ENCODE measurements at regions not wholly inside any gene's neighbourhood (a gene's known extent, or its start where the extent isn't known, plus 50 kb on each side); places are given as distances from the start of the nearest gene placed in this dataset.
A peak's percentile ranks its signal among the peaks of the same experiment; 100 is the strongest.
"Not testable (repeated sequence)": the region's sequence is repeated elsewhere in the genome, so short reads cannot be mapped to it uniquely, and the experiment has no call there.

- DNase-seq: no peak
Measured at GRCh38 chr5:60517094-60517694, 182.8 kb downstream of the DEPDC1B start.

DNA sequence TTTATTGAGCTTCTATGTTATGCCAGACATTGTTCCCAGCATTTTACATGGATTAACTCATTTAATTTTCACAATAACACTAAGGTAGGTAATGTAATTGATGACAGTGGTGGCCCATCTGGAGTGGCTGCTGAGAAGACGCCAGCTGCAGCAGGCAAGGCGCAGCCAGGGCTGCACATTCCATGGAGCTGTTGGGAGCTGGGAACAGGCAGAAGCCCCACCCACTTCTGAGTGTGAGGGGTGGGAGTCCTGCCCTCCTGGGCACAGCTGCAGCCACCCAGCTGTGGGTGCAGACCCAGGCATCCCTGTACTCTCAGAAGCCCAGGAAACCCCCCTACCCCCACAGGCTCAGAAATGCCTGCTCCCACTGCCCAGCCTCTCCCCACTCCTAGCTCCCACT lies 183.3 kb downstream of the DEPDC1B start:
- DNase-seq: no peak

DNA sequence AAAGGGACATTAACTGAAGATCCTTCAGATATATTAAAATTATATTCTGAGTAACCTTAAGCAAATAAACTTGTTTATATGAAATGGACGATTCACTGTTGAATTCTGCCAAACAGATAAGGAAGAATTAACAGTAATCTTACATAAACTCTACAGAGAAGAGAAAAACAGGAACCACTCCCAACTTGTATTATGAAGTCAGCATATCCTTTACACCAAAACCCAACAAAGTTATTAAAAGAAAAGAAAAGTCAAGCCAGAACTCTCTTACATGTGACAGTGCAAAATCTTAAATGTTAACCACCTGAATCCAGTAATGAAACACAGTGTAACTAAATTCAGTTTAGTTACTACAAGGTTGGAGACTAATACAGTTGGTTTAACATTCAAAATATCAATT lies 185.8 kb downstream of the DEPDC1B start:
- no peak for DNase-seq

DNA sequence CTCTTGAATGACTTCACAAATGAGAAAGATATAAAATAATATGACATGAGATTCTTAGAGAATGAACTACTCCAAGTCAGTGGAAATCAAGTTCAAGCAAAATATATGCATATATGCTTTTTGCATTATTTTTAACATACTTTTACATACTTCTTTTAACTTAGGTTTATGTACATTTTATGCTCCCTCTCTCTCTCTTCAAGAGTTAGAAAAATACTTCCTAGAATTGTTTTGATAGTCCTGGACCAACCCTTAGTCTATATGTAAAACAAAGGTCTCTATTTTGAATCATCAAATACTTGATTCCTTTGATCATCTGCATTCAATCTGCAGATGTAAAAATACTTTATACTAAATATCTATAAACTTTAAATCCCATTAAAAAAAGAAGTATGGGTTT lies 187.8 kb downstream of the DEPDC1B start:
- no peak for DNase-seq

- no peak for DNase-seq
Measured at GRCh38 chr5:60510663-60511062, 189.3 kb downstream of the DEPDC1B start.

GRCh38 chr5:60510049-60510448 lies 189.9 kb downstream of the DEPDC1B start:
- DNase-seq: no peak

DNA sequence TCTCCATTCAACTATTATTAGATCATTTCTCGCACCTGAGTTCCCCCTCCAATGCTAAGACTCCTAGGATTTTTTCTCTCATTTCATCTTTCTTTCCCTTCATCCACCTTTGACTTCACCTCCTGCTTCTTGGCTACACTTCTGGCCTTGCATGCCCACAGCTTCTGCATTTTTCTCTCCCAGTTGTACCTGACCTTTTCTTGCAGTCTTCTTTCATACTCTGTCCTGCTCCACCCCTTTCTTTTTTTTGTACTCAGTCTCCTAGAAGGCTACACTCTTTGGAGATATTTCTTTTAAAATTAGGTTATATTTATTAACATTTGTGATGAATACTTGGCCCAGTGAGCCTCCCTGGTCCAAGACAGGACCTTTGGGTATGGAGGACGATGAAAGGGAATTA lies 190.4 kb downstream of the DEPDC1B start:
- DNase-seq: no peak

- DNase-seq: no peak
Measured at GRCh38 chr5:60507687-60508086, 192.3 kb downstream of the DEPDC1B start.

- DNase-seq: no peak
Measured at GRCh38 chr5:60505373-60506171, 194.4 kb downstream of the DEPDC1B start.

GRCh38 chr5:60504342-60504741 lies 195.6 kb downstream of the DEPDC1B start:
- no peak for DNase-seq

GRCh38 chr5:60503771-60504170 lies 196.2 kb downstream of the DEPDC1B start:
- DNase-seq: no peak

DNA sequence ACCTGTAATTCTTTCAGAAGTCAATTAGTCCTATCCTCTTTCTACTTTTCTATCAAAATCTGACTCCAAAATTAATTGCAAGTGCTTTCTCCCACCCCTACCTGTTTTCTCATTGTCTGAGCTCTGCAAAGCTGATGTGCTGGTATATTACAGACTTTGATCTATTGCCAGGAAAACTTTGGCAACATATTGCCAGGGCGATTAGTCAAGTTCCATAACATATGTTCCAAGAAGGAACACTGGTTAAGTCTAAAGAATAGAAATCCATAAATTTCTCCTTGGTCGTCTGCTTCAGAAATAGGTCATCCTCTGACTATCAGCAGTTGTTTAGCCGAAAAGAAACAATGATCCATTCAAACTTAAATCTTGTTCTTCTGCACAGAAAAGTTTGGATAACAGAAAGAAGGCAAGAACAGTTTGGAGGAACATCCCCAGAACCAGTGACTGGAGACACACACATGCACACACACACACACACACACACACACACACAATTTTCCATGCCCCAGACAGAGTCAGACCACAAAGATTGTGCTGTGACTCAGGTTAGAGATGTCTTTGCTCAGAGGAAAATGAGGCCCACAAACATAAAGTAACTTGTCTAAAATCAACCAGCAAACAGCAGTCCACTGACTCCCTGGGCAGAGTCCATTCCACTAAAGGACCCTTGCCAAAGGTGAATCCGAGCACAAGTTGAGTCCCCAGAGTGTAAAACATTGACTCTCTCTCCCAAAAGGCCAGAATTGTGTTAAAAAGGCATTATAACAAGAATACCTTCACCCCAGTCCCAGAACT lies 202.1 kb downstream of the DEPDC1B start:
- no peak for DNase-seq

DNA sequence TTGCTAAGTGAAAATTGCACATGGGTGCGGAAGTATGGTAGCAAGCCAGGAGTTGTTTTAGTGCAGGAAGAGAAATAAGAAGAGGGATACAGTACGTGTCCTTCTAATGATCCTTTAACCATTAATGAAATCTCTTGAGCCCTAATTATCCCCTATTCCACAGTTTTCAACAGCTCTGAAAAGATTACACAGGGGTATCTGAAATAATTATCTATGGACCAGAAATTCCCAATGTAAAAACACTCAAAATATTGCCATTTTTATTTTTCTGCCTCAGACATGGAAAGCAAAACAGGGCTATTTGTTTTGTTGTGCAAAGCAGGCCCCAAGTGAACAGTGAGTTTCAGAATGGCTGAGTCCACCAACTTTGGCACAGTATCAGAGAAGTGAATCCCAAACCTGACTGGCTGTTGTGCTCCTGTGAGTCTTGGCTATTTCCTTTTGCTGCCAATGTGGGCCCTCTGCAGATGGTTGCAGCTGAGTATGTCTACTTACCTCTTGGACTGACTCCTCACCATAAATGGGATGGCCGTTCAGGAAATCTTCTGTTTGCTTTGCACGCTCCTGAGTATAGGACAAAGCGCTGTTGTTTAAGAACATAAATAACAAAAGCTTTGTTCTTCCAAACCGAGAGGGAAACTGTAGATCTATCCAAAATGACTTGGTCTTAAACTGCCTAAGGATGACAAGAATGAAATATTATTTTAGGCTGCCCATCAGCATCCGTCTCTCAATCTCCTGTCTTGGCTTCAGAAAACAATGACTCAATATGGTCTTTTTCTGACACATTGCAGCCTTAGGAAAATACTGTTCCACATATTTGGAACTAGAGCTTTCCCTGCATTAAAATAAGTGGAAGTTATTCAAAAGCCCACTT lies 204.1 kb downstream of the DEPDC1B start:
- DNase-seq: no peak

DNA sequence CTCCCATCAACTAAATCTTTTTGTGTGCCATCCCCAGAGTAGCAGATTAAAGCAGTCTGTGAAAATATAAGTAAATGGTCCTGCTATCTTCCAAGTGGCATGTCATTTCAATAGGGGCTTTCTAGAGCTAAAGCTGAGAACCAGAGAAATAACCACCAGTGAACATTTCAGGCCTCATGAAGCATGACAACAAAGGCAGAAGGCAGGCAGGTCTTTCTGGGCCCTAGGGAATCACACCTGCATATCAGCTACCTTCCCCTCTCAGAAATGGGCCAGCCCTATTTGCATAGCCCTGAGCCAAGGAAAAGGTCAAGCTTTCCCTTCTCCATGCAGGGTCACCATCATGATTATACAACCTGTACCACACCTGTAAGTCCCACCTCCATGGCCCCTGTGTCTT lies 205.3 kb downstream of the DEPDC1B start:
- DNase-seq: no peak

DNA sequence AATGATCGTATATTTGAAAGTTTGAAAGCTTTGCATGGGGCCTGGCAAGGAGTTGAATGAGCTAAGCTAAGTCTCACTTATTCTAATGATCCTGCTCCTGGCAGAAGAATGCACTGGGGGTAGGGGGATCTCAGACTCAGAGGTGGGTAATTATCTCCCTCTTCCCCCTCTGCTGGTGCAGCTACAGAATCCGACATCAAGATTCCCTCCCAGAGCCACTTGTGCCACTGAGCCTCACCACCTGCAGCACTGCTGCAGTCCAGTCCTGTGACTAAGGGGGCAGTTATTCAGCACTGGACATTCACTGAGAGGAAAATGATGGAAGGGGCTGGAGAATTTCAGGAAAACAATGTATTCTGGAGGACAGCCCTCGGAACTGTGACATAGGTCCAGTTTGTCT lies 205.8 kb downstream of the DEPDC1B start:
- no peak for DNase-seq

DNA sequence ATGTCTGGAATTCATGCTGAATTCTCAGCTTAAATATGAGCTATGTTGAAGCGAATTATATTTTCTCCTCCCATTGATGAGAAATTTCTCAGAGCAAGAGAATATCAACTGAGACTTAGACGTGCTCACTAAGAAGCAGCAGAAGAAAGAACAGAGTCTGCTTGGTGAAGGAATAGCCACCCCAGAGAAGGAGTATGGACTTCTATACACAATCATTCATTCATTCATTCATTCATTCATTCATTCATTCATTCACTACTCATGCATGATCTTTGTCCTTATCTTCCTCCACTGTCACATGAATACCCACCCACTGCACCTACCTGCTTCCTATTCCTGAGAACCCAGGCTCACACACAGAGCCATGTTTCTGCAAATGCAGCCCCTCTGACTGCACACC lies 206.6 kb downstream of the DEPDC1B start:
- no peak for DNase-seq

- DNase-seq: peak; percentile 42
Measured at GRCh38 chr5:60492958-60493357, 207.0 kb downstream of the DEPDC1B start.

DNA sequence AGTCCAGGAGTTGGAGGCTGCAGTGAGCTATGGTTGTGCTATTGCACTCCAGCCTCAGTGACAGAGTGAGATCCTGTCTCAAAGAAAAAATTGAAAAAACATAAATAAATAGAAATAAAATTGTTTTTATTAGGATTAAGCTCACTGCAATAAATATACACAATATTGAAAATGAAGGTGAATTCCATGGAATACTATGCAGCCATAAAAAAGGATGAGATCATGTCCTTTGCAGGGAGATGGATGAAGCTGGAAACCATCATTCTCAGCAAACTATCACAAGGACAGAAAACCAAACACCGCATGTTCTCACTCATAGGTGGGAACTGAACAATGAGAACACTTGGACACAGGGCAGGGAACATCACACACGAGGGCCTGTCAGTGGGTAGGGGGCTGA lies 207.6 kb downstream of the DEPDC1B start:
- not testable (repeated sequence) for DNase-seq

DNA sequence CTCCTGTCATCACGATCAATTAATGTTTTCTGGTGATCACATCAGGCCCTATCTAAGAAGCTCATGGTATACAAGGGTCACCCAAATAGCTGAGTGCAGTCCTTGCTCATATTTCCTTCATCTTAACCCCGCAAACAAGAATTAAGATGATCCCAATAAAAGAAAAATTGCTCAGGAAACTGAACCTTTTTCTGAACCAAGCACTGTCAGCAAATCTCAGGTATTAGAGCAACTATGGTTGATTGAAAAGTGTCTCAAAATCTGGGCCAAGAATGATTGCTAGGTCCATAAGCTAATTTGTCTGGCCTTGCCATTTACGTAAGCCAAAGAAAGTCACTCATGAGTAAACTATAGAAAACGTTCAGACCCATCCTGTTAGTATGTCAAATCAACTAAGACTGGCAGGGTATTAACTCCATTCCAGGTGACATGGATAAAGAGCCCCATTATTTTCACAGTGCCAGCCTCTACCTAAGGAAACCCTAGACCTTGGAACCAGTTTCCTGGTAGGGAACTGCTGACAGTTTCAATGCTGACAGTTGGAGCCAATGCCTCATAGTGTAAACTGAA lies 209.3 kb downstream of the DEPDC1B start:
- no peak for DNase-seq

DNA sequence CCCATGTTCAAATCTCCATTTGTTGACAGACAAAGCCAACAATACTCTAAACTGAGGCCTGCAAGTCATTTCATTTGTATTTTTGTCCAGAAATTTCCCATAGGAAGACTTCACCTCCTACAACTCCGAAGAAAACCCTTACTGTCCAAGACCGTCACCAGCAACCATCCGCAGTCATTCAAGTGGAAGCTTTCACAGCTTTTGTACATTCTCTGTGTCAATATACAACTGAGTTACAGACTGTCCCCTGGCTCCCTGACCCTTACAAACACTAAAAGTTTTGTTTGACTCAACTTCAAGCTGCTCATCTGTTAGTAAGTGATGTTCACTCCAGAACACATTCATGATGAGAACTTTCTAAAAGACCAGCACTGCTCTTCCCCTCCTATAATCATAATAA lies 210.1 kb downstream of the DEPDC1B start:
- no peak for DNase-seq

DNA sequence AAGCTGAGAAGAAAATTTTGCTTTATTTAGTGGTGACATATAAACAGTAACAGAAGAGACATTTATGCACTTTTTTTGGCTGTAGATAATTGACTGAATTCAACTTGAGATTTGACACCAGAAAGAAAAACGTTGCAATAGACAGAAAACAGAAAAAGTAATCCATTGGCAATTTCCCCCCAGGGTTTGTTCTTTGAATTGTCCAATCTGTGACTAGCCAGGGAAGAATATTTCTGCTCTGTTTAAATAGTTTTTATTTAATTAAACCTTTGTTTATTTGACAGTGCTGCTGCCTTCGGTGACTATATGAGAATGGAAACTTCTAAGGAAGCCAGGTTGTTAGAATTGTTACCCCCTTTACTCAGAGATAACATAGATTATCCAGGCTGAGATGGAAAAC lies 210.6 kb downstream of the DEPDC1B start:
- no peak for DNase-seq

- no peak for DNase-seq
Measured at GRCh38 chr5:60488466-60489130, 211.4 kb downstream of the DEPDC1B start.

All from kidney glomerular epithelial cell (primary cell).